A549 (cell line): ENCODE measurements at regions not wholly inside any gene's neighbourhood (a gene's known extent, or its start where the extent isn't known, plus 50 kb on each side); places are given as distances from the start of the nearest gene placed in this dataset.

Experiments used
- ATAC-seq, 2 experiments: fragments of 200-7000 bp in 1 of 2; fragments of >200 bp in 1 of 2; cut with Nextera tagmentation in 1 of 2; cut with Tn5 transposase in 1 of 2; 3 replicates each; pipeline versions ENCODE4 v1.8.0 to v1.9.1; 2018 to 2020; ENCODE audit warnings: mild to moderate bottlenecking in 1 of 2, moderate library complexity in 1 of 2
- CTCF ChIA-PET: fragments of 300-600 bp; sonication (Branson Sonifier 250); formaldehyde crosslinking; extraction: SDS; loops from one replicate; lab custom pipeline; 2021; ENCODE audit warnings: antibody characterized with exemption, inconsistent platforms; lab: Yijun Ruan, JAX
- POLR2A ChIA-PET: fragments of 350-600 bp; formaldehyde crosslinking; extraction: SDS; loops from one replicate; lab custom pipeline; 2021; ENCODE audit warnings: antibody characterized with exemption, inconsistent platforms; lab: Yijun Ruan, JAX
- DNase-seq, 2 experiments: peaks; one replicate each; pipeline versions ENCODE4 v3.0.0 to v3.0.0-alpha.2; 2011 to 2016; ENCODE audit warnings: low read depth in 1 of 2, low spot score in 1 of 2
- FAIRE-seq: peaks from 2 replicates; lab custom pipeline; 2011; peaks lifted over from hg19 to GRCh38; lab: Jason Lieb, UNC
- H3K27ac ChIP-seq, 2 experiments: fragments of >200 bp; sonication (Bioruptor Twin); formaldehyde crosslinking; 3 replicates each; pipeline ENCODE4 v1.5.1; 2016 to 2017
- H3K4me1 ChIP-seq: fragments of >200 bp; sonication (Bioruptor Twin); formaldehyde crosslinking; 3 replicates; pipeline ENCODE4 v1.6.1; 2016
- H3K4me2 ChIP-seq: fragments of >200 bp; sonication (Bioruptor Twin); formaldehyde crosslinking; 3 replicates; pipeline ENCODE4 v1.6.1; 2016
- H3K4me3 ChIP-seq: fragments of >200 bp; sonication (Bioruptor Twin); formaldehyde crosslinking; 3 replicates; pipeline ENCODE4 v1.5.1; 2016
- H3K9me3 ChIP-seq: fragments of >200 bp; sonication (Bioruptor Twin); formaldehyde crosslinking; 3 replicates; pipeline ENCODE4 v1.6.1; 2016
- CBX2 ChIP-seq: fragments of 200-600 bp; sonication (generic); IDR thresholded peaks from 2 replicates; pipeline ENCODE4 v1.6.1; 2016; ENCODE audit warnings: low read depth, mild to moderate bottlenecking, borderline replicate concordance
- CEBPB ChIP-seq, 2 experiments: fragments of >200 bp in 1 of 2; sonication (Bioruptor Twin) in 1 of 2; formaldehyde crosslinking in 1 of 2; IDR thresholded peaks; 2 replicates each; pipeline ENCODE4 v1.6.1; 2012 to 2016
- CHD2 ChIP-seq: fragments of 150-350 bp; IDR thresholded peaks from 2 replicates; pipeline ENCODE4 v1.6.1; 2014; ENCODE audit warnings: low read length; ENCODE audit not compliant: partially characterized antibody
- EHF ChIP-seq: fragments of 250-450 bp; sonication (Bioruptor Pico); IDR thresholded peaks from 2 replicates; pipeline ENCODE4 v1.5.0; 2020; ENCODE audit warnings: mild to moderate bottlenecking
- EHMT2 ChIP-seq: fragments of 200-600 bp; sonication (generic); IDR thresholded peaks from 2 replicates; pipeline ENCODE4 v1.6.1; 2016; ENCODE audit warnings: antibody characterized with exemption, low read depth, mild to moderate bottlenecking, moderate library complexity
- FOSB ChIP-seq: fragments of 250-450 bp; sonication (Bioruptor Pico); IDR thresholded peaks from 2 replicates; pipeline ENCODE4 v1.5.0; 2020; ENCODE audit warnings: mild to moderate bottlenecking, moderate library complexity
- FOXS1 ChIP-seq: fragments of 250-450 bp; sonication (Bioruptor Pico); IDR thresholded peaks from 2 replicates; pipeline ENCODE4 v1.5.0; 2020; ENCODE audit warnings: mild to moderate bottlenecking, moderate library complexity
- GATA3 ChIP-seq: IDR thresholded peaks from 2 replicates; pipeline ENCODE4 v1.6.1; 2012; ENCODE audit warnings: borderline replicate concordance
- HEYL ChIP-seq: fragments of 250-450 bp; sonication (Bioruptor Pico); IDR thresholded peaks from 2 replicates; pipeline ENCODE4 v1.8.0; 2021; ENCODE audit warnings: mild to moderate bottlenecking, moderate library complexity
- HOXB13 ChIP-seq: fragments of 250-450 bp; sonication (Bioruptor Pico); IDR thresholded peaks from 2 replicates; pipeline ENCODE4 v1.5.0; 2020; ENCODE audit warnings: low read depth, mild to moderate bottlenecking, moderate library complexity
- HOXB5 ChIP-seq: fragments of 250-450 bp; sonication (Bioruptor Pico); IDR thresholded peaks from 2 replicates; pipeline ENCODE4 v1.5.0; 2020; ENCODE audit warnings: mild to moderate bottlenecking, moderate library complexity
- JUNB ChIP-seq: fragments of >200 bp; sonication (Bioruptor Twin); formaldehyde crosslinking; IDR thresholded peaks from 2 replicates; pipeline ENCODE4 v1.6.1; 2016
- KDM1A ChIP-seq: fragments of 200-600 bp; sonication (generic); IDR thresholded peaks from 2 replicates; pipeline ENCODE4 v1.6.1; 2016; ENCODE audit warnings: low read depth, mild to moderate bottlenecking
- KDM5A ChIP-seq: fragments of 200-600 bp; sonication (generic); IDR thresholded peaks from 2 replicates; pipeline ENCODE4 v1.6.1; 2016; ENCODE audit warnings: antibody characterized with exemption, mild to moderate bottlenecking
- MYC ChIP-seq: IDR thresholded peaks from 2 replicates; pipeline ENCODE4 v1.6.1; 2012; ENCODE audit warnings: mild to moderate bottlenecking, inconsistent platforms, low read length, improper control_type of control experiment, borderline replicate concordance
- NFE2L2 ChIP-seq: fragments of 150-350 bp; conservative IDR thresholded peaks from 2 replicates; pipeline ENCODE4 v1.6.1; 2014; ENCODE audit warnings: low read length
- NR3C1 ChIP-seq: fragments of >200 bp; sonication (Bioruptor Twin); formaldehyde crosslinking; IDR thresholded peaks from 3 replicates; pipeline ENCODE4 v1.6.1; 2017
- PHF8 ChIP-seq: fragments of 200-600 bp; sonication (generic); IDR thresholded peaks from 2 replicates; pipeline ENCODE4 v1.6.1; 2016; ENCODE audit warnings: low read depth, mild to moderate bottlenecking, antibody characterized with exemption, moderate library complexity, borderline replicate concordance
- POLR2AphosphoS2 ChIP-seq: conservative IDR thresholded peaks from 2 replicates; pipeline ENCODE4 v1.6.1; 2012; ENCODE audit warnings: low read length, improper control_type of control experiment, inconsistent platforms
- RAD21 ChIP-seq, 2 experiments: fragments of >200 bp in 1 of 2; sonication (Bioruptor Twin) in 1 of 2; formaldehyde crosslinking in 1 of 2; IDR thresholded peaks in 1 of 2; conservative IDR thresholded peaks in 1 of 2; 2 replicates in 1 of 2; 3 replicates in 1 of 2; pipeline ENCODE4 v1.6.1; 2012 to 2018; ENCODE audit warnings: inconsistent platforms in 1 of 2
- RCOR1 ChIP-seq: fragments of 150-350 bp; IDR thresholded peaks from 2 replicates; pipeline ENCODE4 v1.6.1; 2014; ENCODE audit warnings: antibody characterized with exemption, low read length, low read depth
- RFX5 ChIP-seq: fragments of 450-650 bp; IDR thresholded peaks from 2 replicates; pipeline ENCODE4 v1.7.1; 2014; ENCODE audit warnings: antibody characterized with exemption, mild to moderate bottlenecking, moderate library complexity
- RNF2 ChIP-seq: fragments of 200-600 bp; sonication (generic); IDR thresholded peaks from 2 replicates; pipeline ENCODE4 v1.6.1; 2016; ENCODE audit warnings: low read depth, mild to moderate bottlenecking, antibody characterized with exemption, moderate library complexity, borderline replicate concordance
- SMC3 ChIP-seq: fragments of >200 bp; sonication (Bioruptor Twin); formaldehyde crosslinking; IDR thresholded peaks from 3 replicates; pipeline ENCODE4 v1.6.1; 2018; ENCODE audit warnings: inconsistent platforms
- SREBF2 ChIP-seq: fragments of 450-650 bp; IDR thresholded peaks from 2 replicates; pipeline ENCODE4 v1.6.1; 2014; ENCODE audit warnings: mild to moderate bottlenecking, moderate library complexity
- TFCP2L1 ChIP-seq: fragments of 250-450 bp; sonication (Bioruptor Pico); IDR thresholded peaks from 2 replicates; pipeline ENCODE4 v1.5.0; 2021; ENCODE audit warnings: mild to moderate bottlenecking
- ZNF302 ChIP-seq: fragments of 250-450 bp; sonication (Bioruptor Pico); IDR thresholded peaks from 2 replicates; pipeline ENCODE4 v1.9.0; 2021; ENCODE audit warnings: inconsistent platforms, mild to moderate bottlenecking, moderate library complexity
- WGBS: methylation state at CpG from one replicate; pipeline ENCODE4 v1.1.6; 2017; ENCODE audit errors: missing lambda C conversion rate; 5-methylcytosine and 5-hydroxymethylcytosine counted together
- TF ChIP-seq, protein P1 (sequence below): fragments of 150-350 bp; IDR thresholded peaks from 2 replicates; pipeline ENCODE4 v1.6.1; 2014; ENCODE audit warnings: low read depth, mild to moderate bottlenecking, low read length
- TF ChIP-seq, protein P2 (sequence below): fragments of 250-450 bp; sonication (Bioruptor Pico); IDR thresholded peaks from 2 replicates; pipeline ENCODE4 v1.5.0; 2021; ENCODE audit warnings: mild to moderate bottlenecking, moderate library complexity, borderline replicate concordance
- TF ChIP-seq, protein P3 (sequence below): IDR thresholded peaks from 2 replicates; pipeline ENCODE4 v1.6.1; 2012

DNA sequence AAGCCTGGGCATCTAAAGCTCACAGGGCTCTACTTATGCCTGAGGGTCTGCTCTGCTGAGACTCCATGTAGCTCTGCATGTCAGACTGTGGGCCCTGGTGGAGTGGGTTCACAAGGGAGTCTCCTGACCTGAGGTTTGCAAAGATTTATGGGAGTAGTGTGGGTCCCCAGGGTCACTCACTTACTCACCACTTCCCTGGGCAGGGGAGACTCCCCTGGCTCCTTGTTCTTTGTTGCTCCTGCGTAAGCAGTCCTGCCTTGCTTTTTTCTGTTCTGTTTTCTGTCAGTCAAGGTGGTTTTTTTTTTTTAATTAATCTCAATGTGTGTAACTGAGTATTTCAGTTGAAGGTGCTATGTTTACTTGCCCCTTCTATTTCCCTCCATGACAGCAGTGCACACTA is 256.6 kb downstream of the TMEM38B start:
- H3K4me2 ChIP-seq = no peak overlapping the region
- POLR2A ChIA-PET = no interaction called here
- WGBS = 21% methylated on average over 1 of the region's 1 CpG
- CTCF ChIA-PET = no interaction called here
- no peak overlapping the region for H3K4me3 ChIP-seq
- no peak for ATAC-seq
- TF ChIP-seq GATA3 = no peak
- TF ChIP-seq KDM1A = no peak
- TF ChIP-seq, protein P1, sequence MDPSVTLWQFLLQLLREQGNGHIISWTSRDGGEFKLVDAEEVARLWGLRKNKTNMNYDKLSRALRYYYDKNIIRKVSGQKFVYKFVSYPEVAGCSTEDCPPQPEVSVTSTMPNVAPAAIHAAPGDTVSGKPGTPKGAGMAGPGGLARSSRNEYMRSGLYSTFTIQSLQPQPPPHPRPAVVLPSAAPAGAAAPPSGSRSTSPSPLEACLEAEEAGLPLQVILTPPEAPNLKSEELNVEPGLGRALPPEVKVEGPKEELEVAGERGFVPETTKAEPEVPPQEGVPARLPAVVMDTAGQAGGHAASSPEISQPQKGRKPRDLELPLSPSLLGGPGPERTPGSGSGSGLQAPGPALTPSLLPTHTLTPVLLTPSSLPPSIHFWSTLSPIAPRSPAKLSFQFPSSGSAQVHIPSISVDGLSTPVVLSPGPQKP = no peak
- no peak for TF ChIP-seq PHF8
- TF ChIP-seq SREBF2 = no peak
- no peak for TF ChIP-seq SMC3
- TF ChIP-seq KDM5A = no peak
- no peak for TF ChIP-seq HEYL
- TF ChIP-seq MYC = no peak
- TF ChIP-seq CEBPB (IDR thresholded peaks at IDR 0.05) = no peak
- no peak for TF ChIP-seq EHF (CRISPR knock-in tag)
- TF ChIP-seq, protein P2, sequence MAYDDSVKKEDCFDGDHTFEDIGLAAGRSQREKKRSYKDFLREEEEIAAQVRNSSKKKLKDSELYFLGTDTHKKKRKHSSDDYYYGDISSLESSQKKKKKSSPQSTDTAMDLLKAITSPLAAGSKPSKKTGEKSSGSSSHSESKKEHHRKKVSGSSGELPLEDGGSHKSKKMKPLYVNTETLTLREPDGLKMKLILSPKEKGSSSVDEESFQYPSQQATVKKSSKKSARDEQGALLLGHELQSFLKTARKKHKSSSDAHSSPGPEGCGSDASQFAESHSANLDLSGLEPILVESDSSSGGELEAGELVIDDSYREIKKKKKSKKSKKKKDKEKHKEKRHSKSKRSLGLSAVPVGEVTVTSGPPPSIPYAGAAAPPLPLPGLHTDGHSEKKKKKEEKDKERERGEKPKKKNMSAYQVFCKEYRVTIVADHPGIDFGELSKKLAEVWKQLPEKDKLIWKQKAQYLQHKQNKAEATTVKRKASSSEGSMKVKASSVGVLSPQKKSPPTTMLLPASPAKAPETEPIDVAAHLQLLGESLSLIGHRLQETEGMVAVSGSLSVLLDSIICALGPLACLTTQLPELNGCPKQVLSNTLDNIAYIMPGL = no peak
- TF ChIP-seq HOXB13 (CRISPR knock-in tag) = no peak
- no peak for TF ChIP-seq EHMT2
- TF ChIP-seq POLR2AphosphoS2 = no peak
- TF ChIP-seq, protein P3, sequence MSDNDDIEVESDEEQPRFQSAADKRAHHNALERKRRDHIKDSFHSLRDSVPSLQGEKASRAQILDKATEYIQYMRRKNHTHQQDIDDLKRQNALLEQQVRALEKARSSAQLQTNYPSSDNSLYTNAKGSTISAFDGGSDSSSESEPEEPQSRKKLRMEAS = no peak
- TF ChIP-seq, all 56 proteins: peak for 0
- Histone ChIP-seq H3K4me1 (no peaks in the 10 kb centered on the region), H3K27ac (no peak overlapping the region), H3K9me3 (0 out of 3 replicates have a peak, but pooled peaks cover 3% of the 10 kb centered on the region)
- DNase-seq (no peak), FAIRE-seq (no peak)

DNA sequence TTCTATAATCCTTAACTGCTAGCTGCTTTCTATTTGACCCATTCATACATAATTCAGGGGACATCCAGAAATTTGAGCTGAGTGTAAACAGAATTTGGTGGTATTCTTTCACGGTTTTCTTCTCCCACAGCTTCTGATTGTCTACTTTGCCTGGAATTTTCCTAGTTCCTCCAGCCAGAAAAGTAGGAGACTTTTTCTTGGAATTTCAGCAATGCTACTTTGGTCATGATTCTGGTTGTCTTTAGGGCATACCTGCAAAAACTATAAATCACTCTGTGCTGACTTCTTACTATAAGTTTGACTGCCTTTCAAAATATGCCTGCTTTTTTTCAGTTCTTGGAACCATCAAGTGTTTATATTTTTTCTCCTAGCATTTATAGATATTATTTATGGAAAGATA is 260.2 kb downstream of the TMEM38B start:
- 0% methylated on average over 1 of the region's 1 CpG for WGBS
- Histone ChIP-seq H3K4me1 (no peaks in the 10 kb centered on the region), H3K27ac (no peak overlapping the region), H3K9me3 (0 out of 3 replicates have a peak, but pooled peaks cover 2% of the 10 kb centered on the region), H3K4me3 (no peak overlapping the region)
- POLR2A ChIA-PET = no interaction called here
- FAIRE-seq (no peak), DNase-seq (no peak), ATAC-seq (no peak)
- CTCF ChIA-PET = no interaction called here
- TF ChIP-seq ZNF302 (CRISPR knock-in tag) (no peak), RCOR1 (no peak), TFCP2L1 (CRISPR knock-in tag) (no peak), NR3C1 (no peak), EHF (CRISPR knock-in tag) (no peak), FOXS1 (CRISPR knock-in tag) (no peak), CHD2 (no peak)
- TF ChIP-seq, all 56 proteins: peak for 0
- H3K4me2 ChIP-seq = no peak overlapping the region

DNA sequence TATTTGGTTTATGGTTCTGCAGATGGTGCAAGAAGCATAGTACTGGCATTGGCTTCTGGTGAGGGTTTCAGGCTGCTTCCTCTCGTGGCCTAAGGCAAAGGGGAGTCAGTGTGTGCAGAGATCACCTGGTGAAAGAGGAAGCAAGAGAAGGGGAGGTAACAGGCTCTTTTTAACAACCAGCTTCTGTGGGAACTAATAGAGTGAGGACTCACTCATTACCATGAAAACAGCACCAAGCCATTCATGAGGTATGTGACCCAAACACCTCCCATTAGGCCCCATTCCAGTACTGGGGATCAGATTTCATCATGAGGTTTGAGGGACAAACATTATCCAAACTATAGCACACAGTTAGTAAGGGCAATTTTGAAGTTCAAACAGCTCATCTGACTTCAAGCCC is 263.5 kb downstream of the TMEM38B start:
- ATAC-seq (no peak), DNase-seq (no peak), FAIRE-seq (no peak)
- Histone ChIP-seq H3K9me3 (no peaks in the 10 kb centered on the region), H3K4me2 (no peak overlapping the region), H3K27ac (no peak overlapping the region), H3K4me1 (no peaks in the 10 kb centered on the region), H3K4me3 (no peak overlapping the region)
- WGBS = 5% methylated on average over 1 of the region's 1 CpG
- POLR2A ChIA-PET = no interaction called here
- CTCF ChIA-PET = interaction anchor here (1.2 kb wide), 1 partner anchor 76 kb away, joined by 6 read pairs; no protein-coding TSS in a partner anchor
- TF ChIP-seq RFX5 (no peak), RNF2 (no peak), CBX2 (no peak), EHF (CRISPR knock-in tag) (no peak), CHD2 (no peak), SMC3 (no peak), NFE2L2 (no peak), HOXB5 (CRISPR knock-in tag) (no peak), RAD21 (conservative IDR thresholded peaks at IDR 0.05 in 1 of 2, IDR thresholded peaks at IDR 0.05 in 1 of 2) (no peak), FOSB (CRISPR knock-in tag) (no peak), JUNB (no peak)
- TF ChIP-seq, protein P2 = no peak
